Stimulated activated naive CD4-positive, alpha-beta T cell (primary cell): ENCODE measurements at regions not wholly inside any gene's neighbourhood (a gene's known extent, or its start where the extent isn't known, plus 50 kb on each side); places are given as distances from the start of the nearest gene placed in this dataset.
"Not testable (repeated sequence)": the region's sequence is repeated elsewhere in the genome, so short reads cannot be mapped to it uniquely, and the experiment has no call there.

ENCODE experiments used
- DNase-seq, 6 experiments: peaks; one replicate each; lab custom pipeline; 2025; lab: John Stamatoyannopoulos, UW

GRCh38 chr14:51581017-51581881 lies 70.5 kb upstream of the FRMD6 start:
- DNase-seq = no peak

- no peak for DNase-seq
Measured at GRCh38 chr14:51582437-51582836, 69.3 kb upstream of the FRMD6 start.

DNA sequence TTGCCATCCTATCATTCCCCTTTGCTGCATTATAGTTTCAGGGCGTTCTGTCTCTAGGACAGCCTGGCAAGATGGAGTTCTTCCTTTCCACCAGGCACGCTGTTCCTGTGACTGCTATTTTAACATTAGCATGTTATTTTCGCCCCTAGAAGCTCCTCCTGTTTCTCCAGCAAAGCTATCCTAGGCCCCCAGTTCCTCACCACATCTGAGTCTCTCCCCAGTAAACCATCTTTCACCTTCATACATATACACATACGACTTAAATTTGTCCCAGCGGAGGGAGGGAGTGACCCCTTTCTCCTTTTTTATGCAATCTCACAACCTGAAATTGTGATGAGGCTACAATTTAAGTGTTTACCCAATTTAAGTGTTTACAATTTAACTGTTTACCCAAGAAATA lies 66.7 kb upstream of the FRMD6 start:
- no peak for DNase-seq

- no peak for DNase-seq
Measured at GRCh38 chr14:51592836-51593235, 58.9 kb upstream of the FRMD6 start.

GRCh38 chr14:51593397-51593796 lies 58.3 kb upstream of the FRMD6 start:
- DNase-seq = no peak

DNA sequence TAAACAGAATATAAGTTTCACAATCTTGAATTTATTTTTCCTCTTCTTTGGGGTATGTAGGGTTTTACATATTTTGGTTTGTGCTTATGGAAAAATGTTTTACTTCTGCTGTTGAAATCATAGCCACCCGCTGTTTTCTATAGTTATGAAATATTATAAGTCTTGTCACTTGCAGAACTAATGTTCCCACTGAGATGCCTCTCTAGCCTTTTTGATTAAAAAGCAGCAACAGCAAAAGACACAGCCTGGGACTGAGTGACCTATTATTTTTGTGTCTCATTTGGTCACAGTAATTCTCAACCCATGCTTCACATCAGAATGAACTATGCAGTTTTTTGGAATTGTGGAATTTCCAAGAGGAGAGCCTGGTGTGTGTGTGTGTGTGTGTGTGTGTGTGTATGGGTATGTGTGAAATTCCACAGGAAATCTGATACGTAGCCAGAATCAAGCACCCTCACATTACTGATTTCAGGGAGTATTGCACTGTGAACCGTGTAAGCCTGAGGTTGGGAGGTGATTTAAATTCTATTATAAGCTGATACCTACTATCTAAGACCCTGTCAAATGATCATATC lies 55.7 kb upstream of the FRMD6 start:
- DNase-seq = no peak

- DNase-seq = no peak
Measured at GRCh38 chr14:51596488-51597117, 55.1 kb upstream of the FRMD6 start.

- DNase-seq = no peak
Measured at GRCh38 chr14:51597261-51598001, 54.3 kb upstream of the FRMD6 start.

- DNase-seq = not testable (repeated sequence)
Measured at GRCh38 chr14:51598924-51599600, 52.6 kb upstream of the FRMD6 start.

DNA sequence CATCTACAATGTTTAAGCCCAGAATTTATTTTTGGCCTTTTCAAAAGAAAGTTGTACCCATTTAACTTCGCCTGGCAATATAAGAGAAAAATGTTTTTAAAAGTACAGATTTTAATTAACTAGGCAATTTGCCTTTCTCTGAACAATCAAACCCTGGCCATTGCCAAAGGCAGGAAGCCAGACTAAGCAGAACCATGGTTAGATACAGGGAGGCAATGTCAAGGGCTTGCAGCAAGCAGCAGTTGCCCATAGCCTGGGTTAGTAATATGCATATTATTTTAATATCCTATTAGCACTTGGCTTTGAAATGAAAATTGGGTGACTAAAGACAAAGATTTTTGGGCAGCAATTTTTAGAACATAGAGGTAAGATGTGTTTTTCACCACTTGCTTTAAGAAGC lies 51.1 kb upstream of the FRMD6 start:
- DNase-seq = no peak
